ENCODE measurements at regions not wholly inside any gene's neighbourhood (a gene's known extent, or its start where the extent isn't known, plus 50 kb on each side); places are given as distances from the start of the nearest gene placed in this dataset.

- DNase-seq (ENCODE audit: low read depth), result no peak
- no peak overlapping the region for H3K4me3 ChIP-seq (ENCODE audit: low read depth, low read length)
These were observed 1105.1 kb upstream of the PIK3C3 start for GRCh38 chr18:40849886-40850285.

DNA sequence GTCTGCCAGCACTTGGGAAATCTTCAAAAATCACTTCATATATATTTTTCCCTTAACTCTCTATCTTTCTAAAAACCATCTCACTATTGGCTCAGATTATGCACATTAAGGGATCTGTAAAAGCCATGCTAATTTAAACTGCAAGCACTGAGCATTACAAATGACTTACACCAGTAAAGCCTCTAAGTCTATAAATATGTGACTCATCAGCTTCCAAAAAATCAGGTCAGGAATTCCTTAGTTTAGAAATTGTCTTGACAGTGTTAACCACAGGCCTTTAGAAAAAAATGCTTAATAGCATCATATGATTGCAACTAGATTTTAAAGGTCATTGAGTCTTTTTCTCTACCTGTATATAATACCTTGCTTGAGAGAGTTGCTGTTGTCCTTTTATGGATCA lies 1113.6 kb upstream of the PIK3C3 start:
- peak; percentile 31 for DNase-seq (ENCODE audit: low read depth)
- no peak overlapping the region for H3K4me3 ChIP-seq (ENCODE audit: low read depth, low read length)

GRCh38 chr18:40841063-40841462 lies 1114.0 kb upstream of the PIK3C3 start:
- H3K4me3 ChIP-seq (ENCODE audit: low read depth, low read length), result no peak overlapping the region
- DNase-seq (ENCODE audit: low read depth), result no peak

DNA sequence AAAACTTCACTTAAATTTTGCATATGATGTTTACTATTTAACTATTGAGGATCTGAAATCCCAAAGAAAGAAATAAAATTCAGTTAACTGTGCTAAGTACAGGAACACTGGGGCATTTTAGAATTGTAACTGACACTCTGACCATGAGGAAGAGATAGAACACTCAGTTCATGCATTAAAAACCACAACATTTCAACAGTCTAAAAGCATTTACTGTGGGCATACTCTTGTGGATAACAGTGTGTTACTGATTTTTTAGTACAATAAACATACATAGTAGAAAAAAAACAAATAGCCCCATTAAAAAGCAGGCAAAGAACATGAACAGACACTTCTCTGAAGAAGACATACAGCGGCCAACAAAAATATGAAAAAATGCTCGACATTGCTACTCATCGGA lies 1122.7 kb upstream of the PIK3C3 start:
- no peak overlapping the region for H3K4me3 ChIP-seq (ENCODE audit: low read depth, low read length)
- DNase-seq (ENCODE audit: low read depth), result peak; percentile 11

- no peak overlapping the region for H3K4me3 ChIP-seq (ENCODE audit: low read depth, low read length)
- DNase-seq (ENCODE audit: low read depth), result no peak
These were observed 1130.7 kb upstream of the PIK3C3 start for GRCh38 chr18:40824291-40824690.

GRCh38 chr18:40821596-40822243 lies 1133.3 kb upstream of the PIK3C3 start:
- no peak overlapping the region for H3K4me3 ChIP-seq (ENCODE audit: low read depth, low read length)
- no peak for DNase-seq (ENCODE audit: low read depth)

GRCh38 chr18:40812981-40813515 lies 1142.0 kb upstream of the PIK3C3 start:
- peak; percentile 2 for DNase-seq (ENCODE audit: low read depth)
- H3K4me3 ChIP-seq (ENCODE audit: low read depth, low read length), result no peak overlapping the region

GRCh38 chr18:40810372-40810771 lies 1144.7 kb upstream of the PIK3C3 start:
- peak; percentile 18 for DNase-seq (ENCODE audit: low read depth)
- no peak overlapping the region for H3K4me3 ChIP-seq (ENCODE audit: low read depth, low read length)

- H3K4me3 ChIP-seq (ENCODE audit: low read depth, low read length), result no peak overlapping the region
- DNase-seq (ENCODE audit: low read depth), result no peak
These were observed 1165.7 kb upstream of the PIK3C3 start for GRCh38 chr18:40789286-40789685.

GRCh38 chr18:40782453-40783130 lies 1172.4 kb upstream of the PIK3C3 start:
- no peak for DNase-seq (ENCODE audit: low read depth)
- H3K4me3 ChIP-seq (ENCODE audit: low read depth, low read length), result no peak overlapping the region

GRCh38 chr18:40769786-40770185 lies 1185.2 kb upstream of the PIK3C3 start:
- H3K4me3 ChIP-seq (ENCODE audit: low read depth, low read length), result no peak overlapping the region
- DNase-seq (ENCODE audit: low read depth), result no peak

DNA sequence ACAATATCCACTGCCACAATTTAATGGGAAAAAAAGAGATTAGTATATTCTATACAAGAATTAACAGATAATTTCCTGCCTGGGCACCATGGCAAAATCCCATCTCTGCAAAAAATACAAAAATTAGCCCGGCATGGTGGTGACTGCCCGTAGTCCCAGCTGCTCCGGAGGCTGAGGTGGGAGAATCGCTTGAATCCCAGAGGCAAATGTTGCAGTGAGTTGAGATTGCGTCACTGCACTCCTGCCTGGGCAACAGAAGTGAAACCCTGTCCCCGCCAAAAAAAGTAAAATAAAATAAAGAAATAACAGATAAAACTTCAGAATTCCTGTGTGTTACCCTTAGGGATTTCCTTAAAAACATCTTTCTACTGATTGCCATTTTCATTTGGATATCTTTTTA lies 1194.8 kb upstream of the PIK3C3 start:
- no peak for DNase-seq (ENCODE audit: low read depth)
- no peak overlapping the region for H3K4me3 ChIP-seq (ENCODE audit: low read depth, low read length)

DNA sequence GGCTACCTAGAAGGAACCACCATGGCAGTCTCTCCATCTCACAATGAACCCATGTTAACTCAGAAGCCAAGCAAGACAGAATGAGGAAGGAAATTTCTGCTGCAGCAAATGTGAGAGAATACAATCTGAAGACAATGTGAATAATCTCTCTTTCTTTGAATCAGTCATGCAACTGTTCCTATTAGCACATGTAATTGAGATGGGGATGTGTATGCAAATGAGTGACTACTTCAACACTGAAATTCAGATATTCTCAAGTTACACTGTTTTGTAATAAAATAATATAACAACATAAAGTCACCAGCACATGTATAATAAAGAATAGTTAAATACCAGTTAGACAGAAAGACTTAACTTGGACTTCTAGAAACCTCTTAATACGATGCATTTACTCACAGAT lies 1200.6 kb upstream of the PIK3C3 start:
- H3K4me3 ChIP-seq (ENCODE audit: low read depth, low read length), result no peak overlapping the region
- no peak for DNase-seq (ENCODE audit: low read depth)

GRCh38 chr18:40752316-40752715 lies 1202.7 kb upstream of the PIK3C3 start:
- peak; percentile 2 for DNase-seq (ENCODE audit: low read depth)
- H3K4me3 ChIP-seq (ENCODE audit: low read depth, low read length), result no peak overlapping the region

GRCh38 chr18:40751186-40751585 lies 1203.8 kb upstream of the PIK3C3 start:
- DNase-seq (ENCODE audit: low read depth), result no peak

GRCh38 chr18:40739029-40739428 lies 1216.0 kb upstream of the PIK3C3 start:
- DNase-seq (ENCODE audit: low read depth), result no peak
- H3K4me3 ChIP-seq (ENCODE audit: low read depth, low read length), result no peak overlapping the region

More at GRCh38 chr18:40751186-40751585, 1203.8 kb upstream of the PIK3C3 start:
- no peak overlapping the region for H3K4me3 ChIP-seq (ENCODE audit: low read depth, low read length)

GRCh38 chr18:40738321-40738880 lies 1216.6 kb upstream of the PIK3C3 start:
- H3K4me3 ChIP-seq (ENCODE audit: low read depth, low read length), result no peak overlapping the region
- no peak for DNase-seq (ENCODE audit: low read depth)

- no peak overlapping the region for H3K4me3 ChIP-seq (ENCODE audit: low read depth, low read length)
- DNase-seq (ENCODE audit: low read depth), result no peak
These were observed 1246.3 kb upstream of the PIK3C3 start for GRCh38 chr18:40708726-40709125.

GRCh38 chr18:40707797-40708196 lies 1247.2 kb upstream of the PIK3C3 start:
- DNase-seq (ENCODE audit: low read depth), result no peak
- H3K4me3 ChIP-seq (ENCODE audit: low read depth, low read length), result no peak overlapping the region

DNA sequence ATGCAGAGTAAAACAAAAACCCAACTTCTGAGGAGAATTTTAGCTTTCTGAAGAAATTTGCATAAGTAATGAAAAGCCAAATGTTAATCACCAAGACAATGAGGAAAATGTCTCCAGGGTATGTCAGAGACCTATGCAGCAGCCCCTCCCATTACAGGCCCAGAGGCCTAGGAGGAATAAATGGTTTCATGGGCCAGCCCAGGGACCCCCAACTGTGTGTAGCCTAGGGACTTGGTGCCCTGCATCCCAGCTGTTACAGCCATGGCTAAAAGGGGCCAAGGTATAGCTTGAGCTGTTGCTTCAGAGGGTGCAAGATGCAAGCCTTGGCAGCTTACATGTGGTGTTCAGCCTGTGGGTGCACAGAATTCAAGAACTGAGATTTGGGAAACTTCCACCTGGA lies 1256.9 kb upstream of the PIK3C3 start:
- DNase-seq (ENCODE audit: low read depth), result no peak
- H3K4me3 ChIP-seq (ENCODE audit: low read depth, low read length), result no peak overlapping the region

- no peak for DNase-seq (ENCODE audit: low read depth)
- no peak overlapping the region for H3K4me3 ChIP-seq (ENCODE audit: low read depth, low read length)
These were observed 1259.5 kb upstream of the PIK3C3 start for GRCh38 chr18:40695526-40695925.

All from skeletal muscle cell (primary cell).